ENCODE measurements at regions not wholly inside any gene's neighbourhood (a gene's known extent, or its start where the extent isn't known, plus 50 kb on each side); places are given as distances from the start of the nearest gene placed in this dataset.
"Not testable (repeated sequence)": the region's sequence is repeated elsewhere in the genome, so short reads cannot be mapped to it uniquely, and the experiment has no call there.

DNA sequence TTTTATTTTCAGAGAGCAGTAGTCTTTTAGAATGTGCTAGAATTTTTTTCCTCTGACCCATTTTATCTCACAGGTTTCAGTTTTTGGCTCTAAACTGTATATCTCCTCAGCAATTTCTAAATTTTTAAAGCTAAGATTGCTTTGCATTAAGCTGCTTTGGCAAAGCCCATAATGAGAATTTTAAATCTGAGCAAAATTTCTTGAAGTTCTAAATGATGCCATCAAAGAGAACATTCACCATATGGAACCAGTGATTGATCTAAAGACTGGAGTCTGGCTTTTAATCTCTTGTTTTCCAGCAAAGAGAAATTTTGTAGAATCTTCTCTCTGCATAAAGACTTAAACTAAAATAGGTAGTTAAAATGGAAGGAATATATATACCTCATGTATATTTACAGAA, 313.6 kb downstream of the TBC1D32 start:
- DNase-seq: no peak

DNA sequence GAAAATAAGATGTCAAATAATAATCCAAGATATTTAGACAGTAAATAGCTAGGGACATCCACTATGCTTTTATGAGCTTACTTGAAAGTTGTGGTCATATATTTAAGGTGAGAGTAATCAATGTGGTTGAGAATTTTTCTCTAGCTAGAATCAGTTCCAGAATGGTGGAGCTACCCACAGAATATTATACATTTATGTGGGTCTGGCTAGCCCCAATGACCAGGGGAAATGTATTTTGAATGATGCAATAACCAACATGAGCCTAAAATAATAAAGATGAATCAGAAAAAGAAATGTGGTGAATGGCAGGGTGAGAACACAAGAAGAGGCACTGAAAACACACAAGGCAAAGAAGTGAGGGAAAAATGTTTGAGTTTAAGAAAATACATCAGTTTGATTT, 325.7 kb downstream of the TBC1D32 start:
- no peak for DNase-seq

DNA sequence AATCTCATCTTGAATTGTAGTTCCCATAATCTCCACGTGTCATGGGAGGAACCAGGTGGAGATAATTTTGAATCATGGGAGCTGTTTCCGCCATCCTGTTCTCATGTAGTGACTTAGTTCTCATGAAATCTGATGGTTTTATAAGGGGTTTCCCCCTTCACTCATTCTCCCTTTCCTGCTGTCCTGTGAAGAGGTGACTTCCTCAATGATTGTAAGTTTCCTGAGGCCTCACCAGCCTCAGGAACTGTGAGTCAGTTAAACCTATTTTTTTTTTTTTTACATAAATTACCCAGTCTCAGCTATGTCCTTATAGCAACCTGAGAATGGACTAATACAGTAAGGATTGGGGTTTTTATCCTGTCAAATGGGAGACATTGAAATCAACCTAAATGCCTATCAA, 328.3 kb downstream of the TBC1D32 start:
- no peak for DNase-seq

DNA sequence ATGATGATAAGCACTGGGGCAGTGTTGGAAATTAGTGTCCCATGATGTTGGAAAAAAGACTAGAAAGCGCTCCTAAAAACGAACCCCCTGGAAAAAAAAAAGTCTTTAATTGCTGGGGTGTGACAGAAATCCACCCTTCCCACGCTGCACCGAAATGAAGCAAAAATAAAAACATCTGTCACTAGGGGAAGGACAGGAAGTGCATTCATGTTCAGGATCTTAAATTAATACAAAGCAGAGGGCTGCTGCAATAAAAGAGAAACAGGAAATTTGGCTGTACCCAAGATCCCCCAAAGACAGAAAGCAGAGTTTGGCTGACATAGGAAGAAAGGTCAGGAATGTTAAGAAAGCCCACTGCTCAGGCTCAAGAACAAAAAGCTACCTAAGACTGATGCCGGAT, 333.9 kb downstream of the TBC1D32 start:
- no peak for DNase-seq

DNA sequence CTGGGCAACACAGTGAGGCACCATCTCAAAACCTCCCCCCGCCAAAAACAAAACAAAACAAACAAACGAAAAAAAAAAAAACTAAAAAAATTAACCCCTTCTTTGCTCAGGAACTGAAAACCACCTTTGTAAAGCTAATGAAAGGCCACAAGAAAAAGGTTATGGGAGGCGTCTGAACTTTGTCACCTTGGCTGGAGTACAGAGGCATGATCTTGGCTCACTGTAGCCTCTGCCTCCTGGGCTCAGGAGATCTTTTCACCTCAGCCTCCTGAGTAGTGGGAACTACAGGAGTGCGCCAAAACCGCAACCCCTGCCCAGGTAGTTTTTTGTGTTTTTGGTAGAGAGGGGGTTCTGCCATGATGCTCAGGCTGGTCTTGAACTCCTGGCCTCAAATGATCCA, 337.9 kb downstream of the TBC1D32 start:
- DNase-seq: no peak

DNA sequence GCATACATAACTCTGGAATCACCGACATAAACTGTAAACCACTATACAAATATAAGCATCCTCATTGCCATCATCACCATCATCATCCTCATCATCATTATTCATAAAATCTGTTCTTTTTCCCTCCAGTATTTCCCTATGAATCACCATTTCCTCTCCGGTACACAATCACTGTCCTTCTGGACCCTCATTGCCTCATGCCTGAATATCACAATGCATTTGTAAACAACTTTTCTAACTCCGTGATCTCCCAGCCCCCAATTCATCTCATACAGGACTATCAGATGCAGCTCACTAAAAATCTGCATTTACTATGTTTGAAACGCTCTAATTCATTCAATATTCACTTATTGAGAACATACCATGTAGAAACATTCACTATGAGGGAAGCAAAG, 339.7 kb downstream of the TBC1D32 start:
- DNase-seq: no peak

DNA sequence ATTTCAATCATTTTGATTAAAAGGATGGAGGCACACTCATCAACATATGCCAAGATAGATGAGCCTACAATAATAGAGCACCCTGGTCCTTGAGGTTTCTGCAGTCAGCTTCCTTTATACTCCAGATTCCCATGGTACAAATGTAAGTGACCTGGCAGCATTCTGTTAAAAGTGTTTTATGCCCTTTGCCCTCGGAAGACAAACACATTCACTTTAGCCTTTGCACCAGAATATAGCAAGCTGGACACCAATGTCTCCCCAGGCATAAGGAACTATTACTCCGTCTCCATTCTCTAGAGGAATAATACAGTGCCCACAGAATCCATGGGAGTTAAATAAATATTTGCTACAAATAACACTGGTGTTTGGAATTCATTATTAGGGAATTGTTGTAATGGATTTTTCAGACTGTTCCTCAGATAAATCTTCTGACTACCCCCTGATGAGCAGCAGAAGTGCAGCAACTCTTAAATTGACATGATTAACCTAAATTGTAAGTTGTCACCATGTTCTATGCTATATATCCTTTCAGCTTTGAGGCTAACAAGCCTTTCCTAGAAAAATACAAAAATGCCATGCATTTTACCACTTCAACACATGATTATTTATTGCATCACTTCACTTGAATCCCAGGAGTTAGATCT, 340.2 kb downstream of the TBC1D32 start:
- no peak for DNase-seq

DNA sequence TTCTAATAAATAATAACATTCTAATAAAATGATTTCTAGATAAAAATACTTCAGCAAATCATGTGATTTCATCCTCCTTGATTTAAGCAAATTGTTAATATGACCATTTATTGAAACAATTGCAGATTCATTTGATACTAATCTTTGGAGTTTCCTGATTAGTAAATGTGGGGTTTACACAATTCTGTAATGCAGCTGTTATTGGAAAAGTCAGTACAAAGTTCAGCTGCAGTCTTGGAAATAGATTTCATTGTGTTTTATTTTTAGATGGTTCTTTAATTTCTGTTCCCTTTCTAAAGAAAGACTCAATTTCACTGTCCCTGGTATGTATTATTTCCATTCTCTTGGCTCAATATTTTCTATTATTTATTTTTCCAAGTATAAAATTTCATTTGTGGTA, 342.0 kb downstream of the TBC1D32 start:
- DNase-seq: no peak

DNA sequence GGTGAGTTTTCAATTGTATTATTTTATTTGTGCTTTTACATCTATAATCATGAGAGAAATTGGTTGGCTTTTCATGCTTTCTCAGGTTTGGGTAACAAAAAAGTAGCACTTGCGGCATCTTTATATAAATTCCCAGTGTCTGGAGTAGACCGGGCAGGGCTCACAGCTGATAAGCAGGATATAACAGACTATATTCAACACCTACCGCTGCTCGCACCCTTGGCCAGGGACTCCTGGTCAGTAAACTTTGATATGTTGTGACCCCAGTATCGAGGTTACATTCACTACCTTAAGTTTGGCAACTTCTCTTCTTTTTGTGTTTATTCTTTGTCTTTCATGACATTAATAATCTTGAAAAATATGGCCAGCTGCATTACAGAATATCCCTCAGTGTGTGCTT, 343.4 kb downstream of the TBC1D32 start:
- DNase-seq: no peak

DNA sequence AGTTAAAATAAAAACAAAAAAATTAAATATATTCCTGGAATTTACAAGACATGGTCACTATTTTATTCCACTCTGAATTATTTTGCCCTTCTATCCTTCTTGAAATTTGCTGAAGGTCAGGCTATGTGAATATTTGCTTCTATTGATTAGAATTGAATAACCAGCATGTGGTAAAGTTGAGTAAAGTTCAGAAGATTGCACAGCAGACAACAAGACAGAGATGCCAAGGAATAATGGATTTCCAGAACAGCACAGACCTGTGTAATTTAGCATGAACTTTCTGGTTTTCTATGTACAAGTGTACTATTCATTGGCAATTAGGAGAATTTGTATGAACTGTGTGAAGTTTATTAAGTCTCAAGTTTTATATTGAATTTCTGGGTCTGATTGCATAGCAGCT, 352.4 kb downstream of the TBC1D32 start:
- no peak for DNase-seq

DNA sequence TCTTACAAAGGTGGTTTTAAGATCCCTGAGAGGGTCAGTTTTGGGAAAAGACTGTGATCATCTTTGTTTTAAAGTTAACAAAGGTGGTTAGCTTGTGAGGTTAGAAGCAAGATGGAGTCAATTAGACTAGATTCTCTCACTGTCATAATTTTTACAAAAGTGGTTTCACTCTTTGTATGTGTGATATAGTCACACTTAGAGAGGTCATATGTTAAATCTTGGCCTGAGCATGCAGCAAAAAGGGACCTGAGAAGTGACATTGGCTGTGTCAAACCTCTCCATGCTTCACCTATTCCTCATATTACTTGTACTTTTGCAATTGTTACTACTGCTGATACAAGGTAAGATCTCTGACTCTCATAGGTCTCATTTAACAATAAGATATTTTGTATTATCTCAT, 368.0 kb downstream of the TBC1D32 start:
- no peak for DNase-seq

DNA sequence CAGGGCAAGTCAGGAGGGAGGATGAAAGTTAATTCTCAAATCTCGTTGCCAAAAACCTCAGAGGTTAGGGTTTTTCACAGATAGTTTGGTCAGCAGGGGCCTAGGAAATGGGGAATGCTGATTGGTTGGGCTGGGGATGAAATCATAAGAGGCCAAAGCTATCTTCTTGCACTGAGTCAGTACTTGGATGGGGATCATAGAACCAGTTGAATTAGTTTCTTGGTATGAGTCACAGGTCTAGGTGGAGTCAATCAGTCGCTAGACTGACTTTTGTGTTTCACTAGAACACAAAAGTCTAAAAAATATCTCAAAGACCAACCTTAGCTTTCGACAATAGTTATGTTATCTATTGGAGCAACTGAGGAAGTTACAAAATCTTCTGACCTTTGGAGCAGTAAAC, 368.5 kb downstream of the TBC1D32 start:
- no peak for DNase-seq

DNA sequence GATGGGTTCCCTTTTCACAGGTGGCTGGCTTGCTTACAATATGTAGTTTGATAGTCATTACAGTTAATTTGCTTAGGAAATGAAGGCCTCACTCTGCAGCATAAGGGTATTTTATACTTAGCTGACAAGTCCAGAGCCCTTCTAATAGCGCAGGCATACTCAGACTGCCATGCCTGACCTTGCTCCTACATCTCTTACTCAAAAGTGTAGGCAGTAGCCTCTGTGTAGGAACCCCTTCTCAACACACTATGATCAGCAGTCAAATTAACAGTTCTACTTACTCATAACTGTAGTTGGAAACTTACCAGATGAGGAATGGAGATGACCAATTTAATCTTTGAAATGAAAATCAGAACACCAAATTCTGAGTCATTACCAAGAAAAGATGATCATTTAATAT, 373.5 kb downstream of the TBC1D32 start:
- no peak for DNase-seq

DNA sequence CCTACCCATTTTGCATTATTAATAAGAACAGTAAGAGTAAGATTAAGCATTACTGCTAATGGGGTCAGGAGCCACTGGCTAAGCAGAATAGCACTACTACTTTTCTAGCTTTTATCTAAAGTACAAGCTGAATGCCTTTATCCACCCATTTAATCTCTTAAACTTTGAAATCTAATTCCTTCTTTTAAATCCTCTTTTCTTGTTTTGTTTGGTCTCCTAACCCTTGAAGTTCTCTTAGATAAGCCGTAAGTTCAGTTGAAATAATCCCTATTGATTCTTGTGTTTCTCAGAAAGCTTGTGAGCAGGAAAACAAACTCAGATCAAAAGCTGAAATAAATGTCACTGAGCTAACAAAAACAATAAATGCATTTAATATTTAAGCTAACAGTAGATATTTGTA, 380.2 kb downstream of the TBC1D32 start:
- DNase-seq: no peak

DNA sequence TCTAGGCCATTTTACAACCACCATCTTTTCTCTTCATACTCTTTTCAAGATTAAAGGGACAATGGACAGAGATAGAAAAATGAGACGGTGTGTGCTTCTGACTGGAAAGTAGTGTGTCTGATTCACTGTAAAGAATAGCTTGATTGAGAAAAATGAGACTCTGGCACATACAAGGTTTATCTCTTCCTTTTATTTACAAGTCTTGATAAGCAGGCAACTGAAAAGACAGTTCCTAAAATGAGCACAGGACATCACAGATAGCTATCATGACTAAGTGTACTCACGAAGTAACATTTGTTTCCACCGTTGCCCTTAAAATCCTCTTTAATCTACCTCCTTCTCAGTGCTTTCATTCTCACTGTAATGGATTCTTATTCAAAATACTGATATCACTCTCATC, 383.0 kb downstream of the TBC1D32 start:
- no peak for DNase-seq

DNA sequence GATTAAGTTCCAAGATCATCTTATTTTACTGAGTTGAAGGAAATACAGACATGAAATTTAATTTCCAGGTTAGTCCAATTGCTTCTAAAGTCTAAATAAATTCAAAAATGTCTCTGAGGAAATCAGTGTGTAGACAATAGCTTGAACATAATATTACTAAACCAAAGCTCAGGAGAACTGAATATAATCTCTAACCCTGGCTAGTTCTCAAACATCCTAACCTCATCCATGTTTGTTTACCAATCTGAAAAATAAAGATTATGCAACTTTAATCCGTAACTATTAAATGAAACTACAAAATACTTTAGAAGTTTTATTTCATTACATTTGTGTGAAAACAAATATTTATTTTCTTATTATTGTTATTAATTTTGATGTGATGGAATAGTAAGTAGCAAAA, 387.2 kb downstream of the TBC1D32 start:
- DNase-seq: no peak

DNA sequence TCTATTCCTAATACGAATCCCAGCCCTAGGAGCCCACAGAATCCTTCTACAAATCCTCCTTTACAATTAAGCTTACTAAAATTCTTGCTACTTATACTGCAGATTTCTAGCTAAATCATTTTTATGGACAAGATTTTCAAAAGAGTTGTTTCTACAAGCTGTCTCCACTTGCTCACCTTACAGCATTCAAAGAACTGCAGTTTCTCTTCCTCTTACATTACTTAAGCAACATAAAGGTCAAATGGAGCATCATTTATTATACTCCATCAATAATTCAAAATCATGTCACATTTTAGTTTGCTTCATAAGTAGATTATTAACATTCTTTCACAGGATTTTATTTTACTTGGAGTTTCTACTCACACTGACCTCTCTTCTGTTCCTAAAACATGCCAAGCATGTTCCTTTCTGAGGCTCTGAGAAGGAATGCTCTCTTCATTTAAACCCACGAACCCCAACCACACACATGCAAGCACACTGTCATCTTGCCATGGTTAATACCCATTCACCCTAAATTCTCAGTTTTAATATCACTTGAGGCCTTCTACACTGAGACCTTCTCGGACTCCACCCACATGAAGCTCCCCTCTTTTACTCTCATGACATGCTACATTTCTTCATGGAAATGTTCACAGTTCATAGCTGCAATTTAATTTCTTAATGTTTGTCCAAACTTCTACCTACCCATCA, 388.2 kb downstream of the TBC1D32 start:
- DNase-seq: no peak

DNA sequence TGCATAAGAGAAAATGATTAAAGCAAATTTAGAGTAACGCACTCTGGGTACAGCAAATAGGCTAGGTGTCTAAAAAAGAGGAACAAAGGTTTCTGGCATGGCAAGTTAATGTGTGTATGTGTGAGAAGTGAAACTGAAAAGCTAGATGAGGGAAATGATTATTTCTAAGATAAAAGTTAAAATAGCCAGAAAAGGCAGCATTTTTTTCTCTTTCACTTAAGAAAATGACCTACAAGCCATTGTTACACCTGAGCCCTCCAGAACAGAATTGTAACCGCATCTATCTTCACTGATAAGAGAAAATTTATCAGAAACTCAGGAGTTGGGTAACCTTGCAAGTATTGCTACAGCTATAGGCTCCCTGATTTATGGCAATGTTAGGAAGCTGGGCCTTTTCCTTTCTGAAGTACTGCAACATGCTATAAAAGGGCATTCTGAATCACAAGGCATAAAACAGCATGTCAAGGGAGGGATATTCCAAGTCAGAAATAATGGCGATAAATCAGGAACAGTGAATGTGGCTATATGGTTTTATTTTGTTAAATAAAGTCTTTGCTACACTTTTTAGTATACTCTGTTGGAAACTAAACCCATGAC, 395.3 kb downstream of the TBC1D32 start:
- DNase-seq: no peak

DNA sequence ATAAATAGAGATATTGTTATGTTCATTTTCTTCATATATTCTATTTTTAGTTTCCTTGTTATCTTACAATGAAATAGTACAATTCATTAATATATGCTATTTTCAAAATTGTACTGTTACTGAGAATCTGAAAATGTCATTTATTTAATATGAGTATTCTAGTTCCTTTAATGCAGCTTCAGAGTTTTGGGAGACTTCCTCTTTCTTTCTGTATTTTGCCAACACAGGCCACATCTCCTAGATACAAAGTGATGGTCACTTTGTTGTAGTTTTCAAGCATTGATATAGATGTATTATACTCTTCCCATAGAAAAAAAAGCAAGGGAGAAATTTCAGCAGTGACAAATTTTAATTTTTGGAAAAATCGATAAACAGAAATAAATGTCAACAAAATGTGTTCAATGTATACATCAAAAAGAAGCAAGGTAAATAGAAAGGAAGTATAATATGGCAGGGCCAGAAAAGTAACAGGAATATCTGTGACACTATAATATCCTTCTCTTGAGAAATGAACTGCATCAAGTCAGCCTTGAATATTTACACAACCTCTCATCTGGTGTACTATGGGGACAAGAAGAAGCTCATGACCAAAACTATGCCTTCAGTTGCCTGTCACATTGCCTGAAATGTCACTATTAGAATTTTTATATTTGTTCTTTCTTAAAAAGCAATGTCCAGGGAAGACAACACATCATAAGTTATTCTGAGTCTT, 396.0 kb downstream of the TBC1D32 start:
- no peak for DNase-seq

DNA sequence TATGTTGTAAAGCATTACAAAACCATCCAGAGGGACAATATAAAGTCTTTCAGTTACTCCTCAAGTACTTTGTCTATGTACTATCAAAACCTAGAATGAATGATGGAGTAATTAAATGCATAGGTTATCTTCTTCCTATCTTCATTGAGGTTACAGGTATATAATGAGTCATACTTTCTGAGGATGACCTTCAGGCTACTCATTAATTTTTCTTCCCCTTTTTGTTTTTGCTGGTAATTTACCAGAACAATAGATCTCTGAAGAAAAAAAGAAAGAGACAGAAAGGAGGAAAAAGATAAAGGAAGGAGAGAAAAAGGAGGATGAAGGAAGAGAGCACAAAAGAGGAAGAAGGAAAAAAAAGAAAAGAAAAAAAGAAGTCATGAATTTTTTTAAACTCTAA, 398.4 kb downstream of the TBC1D32 start:
- no peak for DNase-seq

DNA sequence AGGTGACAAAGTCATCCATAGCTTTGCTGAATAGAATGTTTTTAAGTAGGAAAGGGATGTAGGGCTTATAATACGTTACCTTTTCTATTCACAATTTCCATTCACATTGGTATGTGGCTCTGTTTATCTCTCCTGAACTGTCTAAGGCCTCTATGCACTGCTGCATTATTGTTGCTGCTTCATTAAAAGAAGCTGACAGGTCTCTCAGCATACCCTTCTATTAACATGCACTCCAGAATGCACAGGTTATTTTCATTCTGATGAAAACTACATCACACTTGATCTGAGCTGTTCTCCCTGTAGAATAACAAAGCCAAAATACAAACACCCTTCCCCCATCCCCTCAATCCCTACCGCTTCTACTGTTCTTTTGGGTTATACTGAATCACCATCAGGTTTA, 399.3 kb downstream of the TBC1D32 start:
- no peak for DNase-seq

DNA sequence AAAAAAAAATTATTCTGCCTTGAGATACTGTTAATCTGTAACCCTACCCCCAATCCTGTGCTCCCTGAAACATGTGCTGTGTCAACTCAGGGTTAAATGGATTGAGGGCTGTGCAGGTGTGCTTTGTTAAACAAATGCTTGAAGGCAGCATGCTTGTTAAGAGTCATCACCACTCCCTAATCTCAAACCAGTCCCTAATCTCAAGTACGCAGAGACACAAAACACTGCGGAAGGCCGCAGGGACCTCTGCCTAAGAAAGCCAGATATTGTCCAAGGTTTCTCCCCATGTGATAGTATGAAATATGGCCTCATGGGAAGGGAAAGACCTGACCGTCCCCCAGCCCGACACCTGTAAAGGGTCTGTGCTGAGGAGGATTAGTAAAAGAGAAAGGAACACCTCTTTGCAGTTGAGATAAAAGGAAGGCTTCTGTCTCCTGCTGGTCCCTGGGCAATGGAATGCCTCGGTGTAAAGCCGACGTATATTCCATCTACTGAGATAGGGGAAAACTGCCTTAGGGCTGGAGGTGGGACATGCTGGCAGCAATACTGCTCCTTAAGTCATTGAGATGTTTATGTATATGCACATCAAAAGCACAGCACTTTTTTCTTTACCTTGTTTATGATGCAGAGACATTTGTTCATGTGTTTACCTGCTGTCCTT, 402.6 kb downstream of the TBC1D32 start:
- DNase-seq: not testable (repeated sequence)

DNA sequence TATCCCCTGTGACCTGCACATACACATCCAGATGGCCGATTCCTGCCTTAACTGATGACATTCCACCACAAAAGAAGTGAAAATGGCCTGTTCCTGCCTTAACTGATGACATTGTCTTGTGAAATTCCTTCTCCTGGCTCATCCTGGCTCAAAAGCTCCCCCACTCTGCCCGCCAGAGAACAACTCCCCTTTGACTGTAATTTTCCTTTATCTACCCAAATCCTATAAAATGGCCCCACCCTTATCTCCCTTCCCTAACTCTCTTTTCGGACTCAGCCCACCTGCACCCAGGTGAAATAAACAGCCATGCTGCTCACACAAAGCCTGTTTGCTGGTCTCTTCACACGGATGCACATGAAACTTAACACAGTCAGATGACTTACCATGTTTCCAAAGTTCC, 403.8 kb downstream of the TBC1D32 start:
- not testable (repeated sequence) for DNase-seq

DNA sequence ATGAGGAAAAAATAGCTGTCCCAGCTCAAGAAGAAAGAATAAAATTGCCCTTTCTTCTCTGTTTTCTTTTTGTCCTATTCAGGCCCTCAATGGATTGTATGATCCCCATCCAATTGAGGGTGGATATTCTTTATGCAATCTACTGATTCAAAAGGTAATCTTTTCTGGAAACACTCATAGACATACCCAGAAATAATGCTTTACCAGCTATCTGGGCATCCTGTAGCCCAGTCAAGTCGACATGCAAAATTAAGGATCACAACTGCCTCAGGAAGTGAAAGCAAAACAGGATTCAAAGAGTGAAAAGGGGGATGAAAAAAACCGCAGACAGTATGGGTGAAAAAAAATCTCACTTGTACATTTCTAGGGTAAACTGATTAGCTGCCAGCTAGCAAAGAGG, 410.1 kb downstream of the TBC1D32 start:
- DNase-seq: no peak
